IPS-15b (cell line): ENCODE measurements at regions not wholly inside any gene's neighbourhood (a gene's known extent, or its start where the extent isn't known, plus 50 kb on each side); places are given as distances from the start of the nearest gene placed in this dataset.

Experiments used
- H3K27me3 ChIP-seq: one replicate; pipeline ENCODE4 v1.6.1; 2013; ENCODE audit warnings: low read length; ENCODE audit not compliant: control insufficient read depth, insufficient read depth
- H3K36me3 ChIP-seq: one replicate; pipeline ENCODE4 v1.6.1; 2013; ENCODE audit warnings: low read length; ENCODE audit not compliant: control insufficient read depth, insufficient read depth
- H3K4me1 ChIP-seq: one replicate; pipeline ENCODE4 v1.6.1; 2013; ENCODE audit warnings: mild to moderate bottlenecking, low read length; ENCODE audit not compliant: control insufficient read depth, insufficient read depth
- H3K4me3 ChIP-seq: one replicate; pipeline ENCODE4 v1.5.1; 2013; ENCODE audit warnings: low read depth, low read length
- H3K9ac ChIP-seq: one replicate; pipeline ENCODE4 v1.6.1; 2013; ENCODE audit warnings: low read depth, mild to moderate bottlenecking, low read length
- H3K9me3 ChIP-seq: one replicate; pipeline ENCODE4 v1.6.1; 2013; ENCODE audit warnings: mild to moderate bottlenecking, low read length; ENCODE audit not compliant: control insufficient read depth, insufficient read depth

- Histone ChIP-seq H3K36me3 (no peaks in the 10 kb centered on the region), H3K4me1 (peaks cover 2% of the 10 kb centered on the region), H3K4me3 (no peak overlapping the region), H3K27me3 (peaks cover 3% of the 10 kb centered on the region), H3K9ac (no peak overlapping the region), H3K9me3 (no peaks in the 10 kb centered on the region)
These were observed 268.7 kb downstream of the XXYLT1 start for GRCh38 chr3:195001961-195002861.

- no peaks in the 10 kb centered on the region for H3K36me3 ChIP-seq
- peaks cover 3% of the 10 kb centered on the region for H3K27me3 ChIP-seq
- H3K4me1 ChIP-seq: peaks cover 2% of the 10 kb centered on the region
- H3K9ac ChIP-seq: no peak overlapping the region
- H3K9me3 ChIP-seq: no peaks in the 10 kb centered on the region
- H3K4me3 ChIP-seq: no peak overlapping the region
These were observed 267.7 kb downstream of the XXYLT1 start for GRCh38 chr3:195003006-195003892.

- H3K36me3 ChIP-seq: peaks cover 2% of the 10 kb centered on the region
- peaks cover 2% of the 10 kb centered on the region for H3K4me1 ChIP-seq
- no peak overlapping the region for H3K9ac ChIP-seq
- H3K4me3 ChIP-seq: no peak overlapping the region
- peaks cover 3% of the 10 kb centered on the region for H3K27me3 ChIP-seq
- no peaks in the 10 kb centered on the region for H3K9me3 ChIP-seq
These were observed 267.1 kb downstream of the XXYLT1 start for GRCh38 chr3:195003893-195004289.

DNA sequence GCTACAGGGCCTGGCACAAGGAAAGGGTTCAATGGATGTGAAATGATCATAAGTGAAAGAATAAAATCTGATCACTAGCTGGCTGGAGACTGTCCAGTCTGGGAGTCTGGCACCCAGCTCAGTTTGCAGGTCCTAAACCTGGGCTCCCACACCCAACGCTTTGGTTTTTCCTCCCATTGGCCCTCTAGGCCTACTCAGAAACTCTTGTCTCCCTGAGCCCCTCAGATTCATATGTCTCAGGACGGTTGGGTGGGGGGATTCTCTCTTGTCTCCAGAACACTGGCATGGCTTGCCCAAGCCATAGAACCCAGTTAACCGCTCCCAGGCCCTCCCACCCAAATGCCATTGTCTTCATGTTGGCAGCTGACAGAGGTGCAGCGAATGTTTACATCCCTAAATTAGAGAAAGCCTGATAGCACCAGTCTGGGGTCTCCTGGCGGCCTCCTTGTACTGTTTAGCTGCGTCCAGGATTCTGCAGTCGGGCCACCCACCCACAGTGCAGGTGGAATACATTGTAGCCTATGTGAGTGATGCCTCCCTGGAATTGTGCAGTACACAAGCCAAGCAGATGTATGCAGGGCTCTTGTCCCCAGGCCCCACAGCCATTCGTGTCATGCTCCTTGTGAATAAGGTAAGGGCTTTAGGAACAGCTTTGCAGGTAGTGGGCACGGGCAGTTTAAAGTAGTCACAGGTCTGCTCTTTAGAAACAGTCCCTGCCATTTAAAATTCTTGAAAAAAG, 266.3 kb downstream of the XXYLT1 start:
- H3K4me1 ChIP-seq: peaks cover 2% of the 10 kb centered on the region
- H3K36me3 ChIP-seq: peaks cover 4% of the 10 kb centered on the region
- H3K9ac ChIP-seq: no peak overlapping the region
- H3K4me3 ChIP-seq: no peak overlapping the region
- no peaks in the 10 kb centered on the region for H3K9me3 ChIP-seq
- H3K27me3 ChIP-seq: peaks cover 3% of the 10 kb centered on the region

- no peaks in the 10 kb centered on the region for H3K9me3 ChIP-seq
- peaks cover 2% of the 10 kb centered on the region for H3K4me1 ChIP-seq
- no peak overlapping the region for H3K4me3 ChIP-seq
- H3K27me3 ChIP-seq: peaks cover 3% of the 10 kb centered on the region
- peaks cover 4% of the 10 kb centered on the region for H3K36me3 ChIP-seq
- no peak overlapping the region for H3K9ac ChIP-seq
These were observed 265.7 kb downstream of the XXYLT1 start for GRCh38 chr3:195005251-195005620.

DNA sequence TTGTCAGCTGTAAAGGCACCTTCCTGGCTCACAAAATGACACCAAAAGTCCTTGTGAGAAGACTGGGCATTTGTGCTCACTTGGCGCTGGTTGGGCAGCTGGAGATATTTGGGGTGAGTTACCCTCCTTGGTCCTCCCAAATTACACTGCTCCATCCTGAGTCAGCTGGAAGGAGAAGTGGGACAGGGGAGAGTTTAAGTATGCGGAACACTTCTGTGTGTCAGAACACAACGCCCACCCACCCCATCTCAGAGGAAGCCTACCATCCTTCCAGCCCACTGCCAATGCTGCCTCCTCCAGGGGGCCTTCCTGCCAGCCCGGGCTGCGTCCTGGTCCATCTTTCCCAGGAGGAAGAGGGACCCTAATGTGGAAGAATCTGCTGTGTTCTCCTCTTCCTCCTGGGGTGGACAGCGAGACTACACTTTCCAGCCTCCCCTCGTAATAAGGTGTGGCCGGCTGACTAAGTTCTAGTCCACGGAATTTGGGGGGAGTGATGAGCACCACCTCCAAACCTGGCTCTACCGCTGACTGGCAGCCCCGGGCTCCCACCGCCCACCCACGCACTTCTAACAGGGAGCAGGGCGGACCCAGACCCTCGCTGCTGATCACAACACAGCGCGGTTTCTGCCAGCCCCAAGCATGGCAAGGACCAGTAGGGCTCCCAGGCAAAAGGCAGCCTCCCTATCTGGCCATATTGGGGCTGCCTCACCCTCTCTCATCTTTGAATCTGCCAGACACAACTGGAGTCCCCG, 265.0 kb downstream of the XXYLT1 start:
- Histone ChIP-seq H3K9ac (no peak overlapping the region), H3K9me3 (no peaks in the 10 kb centered on the region), H3K4me3 (no peak overlapping the region), H3K36me3 (peaks cover 4% of the 10 kb centered on the region), H3K4me1 (peaks cover 2% of the 10 kb centered on the region), H3K27me3 (peaks cover 3% of the 10 kb centered on the region)

- Histone ChIP-seq H3K4me3 (no peak overlapping the region), H3K36me3 (peaks cover 4% of the 10 kb centered on the region), H3K9me3 (no peaks in the 10 kb centered on the region), H3K9ac (no peak overlapping the region), H3K4me1 (peaks cover 5% of the 10 kb centered on the region), H3K27me3 (peaks cover 3% of the 10 kb centered on the region)
These were observed 263.8 kb downstream of the XXYLT1 start for GRCh38 chr3:195007151-195007550.

DNA sequence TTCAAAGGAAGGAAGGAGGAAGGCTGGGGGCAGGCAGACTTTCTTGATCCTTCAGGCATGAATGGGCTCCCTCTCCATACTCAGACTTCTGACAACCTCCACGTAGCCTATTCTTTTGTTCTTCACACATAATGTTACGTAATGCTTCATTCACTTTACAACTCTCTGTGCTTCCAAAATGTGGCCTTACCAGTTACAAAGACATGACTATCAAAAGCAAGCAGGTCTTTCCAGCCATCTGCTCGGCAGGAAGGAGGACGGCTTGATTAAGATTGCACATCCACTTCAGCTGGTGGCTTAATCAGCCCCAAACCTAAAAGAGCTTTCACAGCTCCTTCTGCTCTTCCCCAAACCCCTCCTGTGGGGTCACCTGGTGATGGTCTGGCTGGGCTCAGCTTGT, 263.2 kb downstream of the XXYLT1 start:
- Histone ChIP-seq H3K9me3 (no peaks in the 10 kb centered on the region), H3K4me3 (no peak overlapping the region), H3K4me1 (peaks cover 5% of the 10 kb centered on the region), H3K27me3 (peaks cover 3% of the 10 kb centered on the region), H3K9ac (no peak overlapping the region), H3K36me3 (peaks cover 4% of the 10 kb centered on the region)

- H3K9ac ChIP-seq: no peak overlapping the region
- no peaks in the 10 kb centered on the region for H3K9me3 ChIP-seq
- H3K36me3 ChIP-seq: peaks cover 4% of the 10 kb centered on the region
- no peak overlapping the region for H3K4me3 ChIP-seq
- peaks cover 3% of the 10 kb centered on the region for H3K27me3 ChIP-seq
- peaks cover 3% of the 10 kb centered on the region for H3K4me1 ChIP-seq
These were observed 262.1 kb downstream of the XXYLT1 start for GRCh38 chr3:195008816-195009215.

GRCh38 chr3:195009616-195010015, 261.3 kb downstream of the XXYLT1 start:
- no peak overlapping the region for H3K4me3 ChIP-seq
- peaks cover 3% of the 10 kb centered on the region for H3K4me1 ChIP-seq
- no peak overlapping the region for H3K9ac ChIP-seq
- H3K36me3 ChIP-seq: peaks cover 4% of the 10 kb centered on the region
- no peaks in the 10 kb centered on the region for H3K27me3 ChIP-seq
- H3K9me3 ChIP-seq: no peaks in the 10 kb centered on the region
